ENCODE measurements at regions not wholly inside any gene's neighbourhood (a gene's known extent, or its start where the extent isn't known, plus 50 kb on each side); places are given as distances from the start of the nearest gene placed in this dataset.
"Not testable (repeated sequence)": the region's sequence is repeated elsewhere in the genome, so short reads cannot be mapped to it uniquely, and the experiment has no call there.

GRCh38 chr7:25711940-25712339, 440.1 kb upstream of the NFE2L3 start:
- DNase-seq (ENCODE audit: low spot score), result no peak

- DNase-seq (ENCODE audit: low spot score), result no peak
Observed at GRCh38 chr7:25712500-25712899, 439.5 kb upstream of the NFE2L3 start.

- DNase-seq (ENCODE audit: low spot score), result no peak
Observed at GRCh38 chr7:25714013-25714412, 438.0 kb upstream of the NFE2L3 start.

- no peak for DNase-seq (ENCODE audit: low spot score)
Observed at GRCh38 chr7:25716421-25716820, 435.6 kb upstream of the NFE2L3 start.

GRCh38 chr7:25718596-25718995, 433.4 kb upstream of the NFE2L3 start:
- no peak for DNase-seq (ENCODE audit: low spot score)

GRCh38 chr7:25719190-25719896, 432.7 kb upstream of the NFE2L3 start:
- no peak for DNase-seq (ENCODE audit: low spot score)

- no peak for DNase-seq (ENCODE audit: low spot score)
Observed at GRCh38 chr7:25720427-25720826, 431.6 kb upstream of the NFE2L3 start.

- no peak for DNase-seq (ENCODE audit: low spot score)
Observed at GRCh38 chr7:25722856-25723255, 429.1 kb upstream of the NFE2L3 start.

- no peak for DNase-seq (ENCODE audit: low spot score)
Observed at GRCh38 chr7:25725451-25725850, 426.5 kb upstream of the NFE2L3 start.

GRCh38 chr7:25726170-25726780, 425.7 kb upstream of the NFE2L3 start:
- no peak for DNase-seq (ENCODE audit: low spot score)

GRCh38 chr7:25726781-25727311, 425.2 kb upstream of the NFE2L3 start:
- no peak for DNase-seq (ENCODE audit: low spot score)

- DNase-seq (ENCODE audit: low spot score), result no peak
Observed at GRCh38 chr7:25727446-25727845, 424.6 kb upstream of the NFE2L3 start.

- no peak for DNase-seq (ENCODE audit: low spot score)
Observed at GRCh38 chr7:25727876-25728275, 424.1 kb upstream of the NFE2L3 start.

- DNase-seq (ENCODE audit: low spot score), result no peak
Observed at GRCh38 chr7:25731068-25731845, 420.7 kb upstream of the NFE2L3 start.

- DNase-seq (ENCODE audit: low spot score), result no peak
Observed at GRCh38 chr7:25731846-25732245, 420.2 kb upstream of the NFE2L3 start.

GRCh38 chr7:25732766-25733217, 419.2 kb upstream of the NFE2L3 start:
- no peak for DNase-seq (ENCODE audit: low spot score)

GRCh38 chr7:25735674-25736242, 416.2 kb upstream of the NFE2L3 start:
- no peak for DNase-seq (ENCODE audit: low spot score)

GRCh38 chr7:25738528-25738927, 413.5 kb upstream of the NFE2L3 start:
- no peak for DNase-seq (ENCODE audit: low spot score)

- DNase-seq (ENCODE audit: low spot score), result no peak
Observed at GRCh38 chr7:25739143-25739542, 412.9 kb upstream of the NFE2L3 start.

- no peak for DNase-seq (ENCODE audit: low spot score)
Observed at GRCh38 chr7:25742316-25742715, 409.7 kb upstream of the NFE2L3 start.

- DNase-seq (ENCODE audit: low spot score), result not testable (repeated sequence)
Observed at GRCh38 chr7:25743670-25744451, 408.1 kb upstream of the NFE2L3 start.

All from CD4-positive, alpha-beta T cell treated with Interleukin-6 at 100 ng/mL for 8 hours (primary cell).